NCI-H187 treated with DMSO at 0.1 percent for 48 hours (cell line): ENCODE measurements at regions not wholly inside any gene's neighbourhood (a gene's known extent, or its start where the extent isn't known, plus 50 kb on each side); places are given as distances from the start of the nearest gene placed in this dataset.
"Not testable (repeated sequence)": the region's sequence is repeated elsewhere in the genome, so short reads cannot be mapped to it uniquely, and the experiment has no call there.

Source experiments
- DNase-seq: peaks from one replicate; lab custom pipeline; 2025; lab: John Stamatoyannopoulos, UW

- not testable (repeated sequence) for DNase-seq
Observed at GRCh38 chr13:52324831-52325230, 81.1 kb downstream of the THSD1 start.

GRCh38 chr13:52319876-52320275, 86.1 kb downstream of the THSD1 start:
- DNase-seq = no peak

GRCh38 chr13:52309833-52310232, 96.1 kb downstream of the THSD1 start:
- DNase-seq = not testable (repeated sequence)

GRCh38 chr13:52306336-52306735, 99.6 kb downstream of the THSD1 start:
- not testable (repeated sequence) for DNase-seq

- DNase-seq = not testable (repeated sequence)
Observed at GRCh38 chr13:52303098-52303497, 102.9 kb downstream of the THSD1 start.

- DNase-seq = not testable (repeated sequence)
Observed at GRCh38 chr13:52302688-52303087, 103.3 kb downstream of the THSD1 start.

- DNase-seq = not testable (repeated sequence)
Observed at GRCh38 chr13:52301810-52302400, 104.1 kb downstream of the THSD1 start.

- not testable (repeated sequence) for DNase-seq
Observed at GRCh38 chr13:52298079-52298661, 107.8 kb downstream of the THSD1 start.

GRCh38 chr13:52288891-52289290, 117.1 kb downstream of the THSD1 start:
- DNase-seq = not testable (repeated sequence)

GRCh38 chr13:52281387-52281786, 122.0 kb upstream of the NEK3 start:
- DNase-seq = not testable (repeated sequence)

GRCh38 chr13:52279408-52279807, 120.0 kb upstream of the NEK3 start:
- not testable (repeated sequence) for DNase-seq

GRCh38 chr13:52254299-52254698, 94.9 kb upstream of the NEK3 start:
- DNase-seq = not testable (repeated sequence)

GRCh38 chr13:52240752-52241151, 81.4 kb upstream of the NEK3 start:
- not testable (repeated sequence) for DNase-seq

GRCh38 chr13:52235900-52236595, 76.7 kb upstream of the NEK3 start:
- peak; percentile 33 for DNase-seq

GRCh38 chr13:52234928-52235327, 75.5 kb upstream of the NEK3 start:
- not testable (repeated sequence) for DNase-seq

- DNase-seq = not testable (repeated sequence)
Observed at GRCh38 chr13:52223063-52223462, 63.7 kb upstream of the NEK3 start.

GRCh38 chr13:52213920-52214319, 54.5 kb upstream of the NEK3 start:
- not testable (repeated sequence) for DNase-seq

- not testable (repeated sequence) for DNase-seq
Observed at GRCh38 chr13:52212886-52213285, 53.5 kb upstream of the NEK3 start.

- not testable (repeated sequence) for DNase-seq
Observed at GRCh38 chr13:52211416-52211776, 52.0 kb upstream of the NEK3 start.

- not testable (repeated sequence) for DNase-seq
Observed at GRCh38 chr13:52210564-52211415, 51.4 kb upstream of the NEK3 start.
